ENCODE measurements at regions not wholly inside any gene's neighbourhood (a gene's known extent, or its start where the extent isn't known, plus 50 kb on each side); places are given as distances from the start of the nearest gene placed in this dataset.

DNA sequence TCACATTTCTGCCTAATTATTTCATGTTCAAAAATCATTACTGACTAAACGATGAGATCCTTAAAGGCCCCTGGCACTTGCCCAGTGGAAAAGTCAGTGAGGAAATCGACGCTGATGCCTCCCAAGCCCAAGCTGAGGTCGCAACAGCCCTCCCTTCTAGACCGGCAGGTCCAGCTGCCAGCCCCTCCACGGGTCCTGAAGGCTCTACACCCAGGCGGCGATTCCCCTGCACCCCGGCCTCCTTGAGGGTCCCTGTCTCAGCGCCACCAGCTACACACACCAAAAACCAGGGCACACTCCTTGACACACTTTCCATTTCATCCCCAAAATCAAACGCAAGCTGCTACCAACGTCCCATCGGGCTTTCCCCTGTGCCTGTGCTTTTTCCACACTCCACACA lies 200.1 kb upstream of the RNF32 start:
- TF ChIP-seq, protein P1, sequence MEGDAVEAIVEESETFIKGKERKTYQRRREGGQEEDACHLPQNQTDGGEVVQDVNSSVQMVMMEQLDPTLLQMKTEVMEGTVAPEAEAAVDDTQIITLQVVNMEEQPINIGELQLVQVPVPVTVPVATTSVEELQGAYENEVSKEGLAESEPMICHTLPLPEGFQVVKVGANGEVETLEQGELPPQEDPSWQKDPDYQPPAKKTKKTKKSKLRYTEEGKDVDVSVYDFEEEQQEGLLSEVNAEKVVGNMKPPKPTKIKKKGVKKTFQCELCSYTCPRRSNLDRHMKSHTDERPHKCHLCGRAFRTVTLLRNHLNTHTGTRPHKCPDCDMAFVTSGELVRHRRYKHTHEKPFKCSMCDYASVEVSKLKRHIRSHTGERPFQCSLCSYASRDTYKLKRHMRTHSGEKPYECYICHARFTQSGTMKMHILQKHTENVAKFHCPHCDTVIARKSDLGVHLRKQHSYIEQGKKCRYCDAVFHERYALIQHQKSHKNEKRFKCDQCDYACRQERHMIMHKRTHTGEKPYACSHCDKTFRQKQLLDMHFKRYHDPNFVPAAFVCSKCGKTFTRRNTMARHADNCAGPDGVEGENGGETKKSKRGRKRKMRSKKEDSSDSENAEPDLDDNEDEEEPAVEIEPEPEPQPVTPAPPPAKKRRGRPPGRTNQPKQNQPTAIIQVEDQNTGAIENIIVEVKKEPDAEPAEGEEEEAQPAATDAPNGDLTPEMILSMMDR (IDR thresholded peaks at IDR 0.05; ENCODE audit: insufficient read depth, low read length, poor library complexity, severe bottlenecking), result no peak
- no peak for TF ChIP-seq EZH2phosphoT487 (conservative IDR thresholded peaks at IDR 0.05; ENCODE audit: low read length)
